Fibroblast of skin of left quadriceps (primary cell): ENCODE measurements at regions not wholly inside any gene's neighbourhood (a gene's known extent, or its start where the extent isn't known, plus 50 kb on each side); places are given as distances from the start of the nearest gene placed in this dataset.
"Not testable (repeated sequence)": the region's sequence is repeated elsewhere in the genome, so short reads cannot be mapped to it uniquely, and the experiment has no call there.

ENCODE experiments used
- DNase-seq, 2 experiments: peaks; one replicate each; pipeline ENCODE4 v3.0.0-alpha.2; 2013; ENCODE audit warnings: low read depth in 2 of 2

DNA sequence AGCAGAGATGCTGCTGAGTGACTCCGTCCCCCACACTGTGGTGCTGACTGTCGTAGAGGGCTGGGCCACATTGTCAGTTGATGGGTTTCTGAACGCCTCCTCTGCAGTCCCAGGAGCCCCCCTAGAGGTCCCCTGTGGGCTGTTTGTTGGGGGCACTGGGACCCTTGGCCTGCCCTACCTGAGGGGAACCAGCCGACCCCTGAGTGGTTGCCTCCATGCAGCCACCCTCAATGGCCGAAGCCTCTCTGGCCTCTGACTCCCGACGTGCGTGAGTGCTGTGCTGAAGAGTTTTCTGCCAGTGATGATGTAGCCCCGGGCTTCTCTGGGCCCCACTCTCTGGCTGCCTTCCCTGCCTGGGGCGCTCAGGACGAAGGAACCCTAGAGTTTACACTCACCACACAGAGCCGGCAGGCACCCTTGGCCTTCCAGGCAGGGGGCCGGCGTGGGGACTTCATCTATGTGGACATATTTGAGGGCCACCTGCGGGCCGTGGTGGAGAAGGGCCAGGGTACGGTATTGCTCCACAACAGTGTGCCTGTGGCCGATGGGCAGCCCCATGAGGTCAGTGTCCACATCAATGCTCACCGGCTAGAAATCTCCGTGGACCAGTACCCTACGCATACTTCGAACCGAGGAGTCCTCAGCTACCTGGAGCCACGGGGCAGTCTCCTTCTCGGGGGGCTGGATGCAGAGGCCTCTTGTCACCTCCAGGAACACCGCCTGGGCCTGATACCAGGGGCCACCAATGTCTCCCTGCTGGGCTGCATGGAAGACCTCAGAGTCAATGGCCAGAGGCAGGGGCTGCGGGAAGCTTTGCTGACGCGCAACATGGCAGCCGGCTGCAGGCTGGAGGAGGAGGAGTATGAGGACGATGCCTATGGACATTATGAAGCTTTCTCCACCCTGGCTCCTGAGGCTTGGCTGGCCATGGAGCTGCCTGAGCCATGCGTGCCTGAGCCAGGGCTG, 181.1 kb downstream of the TBC1D2B start:
- DNase-seq = not testable (repeated sequence)

DNA sequence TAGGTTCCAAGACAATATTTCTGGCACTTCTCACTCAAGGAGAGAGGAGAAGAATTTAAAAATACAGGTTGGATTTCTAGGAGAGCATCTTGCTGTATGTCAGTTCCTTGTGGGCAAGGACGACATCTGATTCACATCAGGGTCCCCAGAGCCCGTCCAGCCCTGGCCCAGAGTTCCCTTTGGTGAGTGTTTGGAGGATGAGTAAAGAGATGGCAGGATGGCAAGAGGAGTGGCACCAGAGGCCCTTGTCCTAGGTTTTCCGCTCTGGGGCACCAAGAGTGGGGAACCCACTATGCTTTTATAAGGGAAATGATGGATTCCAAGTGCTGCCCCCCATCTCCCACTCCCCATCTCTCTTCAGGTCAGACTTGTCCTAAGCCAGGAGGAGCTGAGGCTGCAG, 181.8 kb downstream of the TBC1D2B start:
- DNase-seq = no peak

DNA sequence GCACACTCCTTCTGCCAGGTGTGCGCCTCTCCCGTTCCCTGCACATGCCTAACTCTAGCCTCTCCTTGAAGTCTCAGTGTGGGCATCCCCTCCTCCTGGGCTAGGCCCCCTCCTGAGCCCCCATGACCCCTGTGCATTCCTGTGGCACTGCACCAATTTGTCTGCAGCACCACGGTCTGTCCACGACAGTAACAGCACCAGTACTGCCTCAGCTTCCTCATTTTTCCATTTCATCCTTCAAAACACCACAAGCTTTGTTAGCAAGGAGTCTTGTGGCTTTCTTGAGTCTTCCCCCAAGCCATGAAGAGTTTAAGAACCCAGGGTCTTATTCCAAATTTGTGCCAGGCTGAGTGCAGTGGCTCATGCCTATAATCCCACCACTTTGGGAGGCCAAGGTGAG, 182.4 kb downstream of the TBC1D2B start:
- not testable (repeated sequence) for DNase-seq

DNA sequence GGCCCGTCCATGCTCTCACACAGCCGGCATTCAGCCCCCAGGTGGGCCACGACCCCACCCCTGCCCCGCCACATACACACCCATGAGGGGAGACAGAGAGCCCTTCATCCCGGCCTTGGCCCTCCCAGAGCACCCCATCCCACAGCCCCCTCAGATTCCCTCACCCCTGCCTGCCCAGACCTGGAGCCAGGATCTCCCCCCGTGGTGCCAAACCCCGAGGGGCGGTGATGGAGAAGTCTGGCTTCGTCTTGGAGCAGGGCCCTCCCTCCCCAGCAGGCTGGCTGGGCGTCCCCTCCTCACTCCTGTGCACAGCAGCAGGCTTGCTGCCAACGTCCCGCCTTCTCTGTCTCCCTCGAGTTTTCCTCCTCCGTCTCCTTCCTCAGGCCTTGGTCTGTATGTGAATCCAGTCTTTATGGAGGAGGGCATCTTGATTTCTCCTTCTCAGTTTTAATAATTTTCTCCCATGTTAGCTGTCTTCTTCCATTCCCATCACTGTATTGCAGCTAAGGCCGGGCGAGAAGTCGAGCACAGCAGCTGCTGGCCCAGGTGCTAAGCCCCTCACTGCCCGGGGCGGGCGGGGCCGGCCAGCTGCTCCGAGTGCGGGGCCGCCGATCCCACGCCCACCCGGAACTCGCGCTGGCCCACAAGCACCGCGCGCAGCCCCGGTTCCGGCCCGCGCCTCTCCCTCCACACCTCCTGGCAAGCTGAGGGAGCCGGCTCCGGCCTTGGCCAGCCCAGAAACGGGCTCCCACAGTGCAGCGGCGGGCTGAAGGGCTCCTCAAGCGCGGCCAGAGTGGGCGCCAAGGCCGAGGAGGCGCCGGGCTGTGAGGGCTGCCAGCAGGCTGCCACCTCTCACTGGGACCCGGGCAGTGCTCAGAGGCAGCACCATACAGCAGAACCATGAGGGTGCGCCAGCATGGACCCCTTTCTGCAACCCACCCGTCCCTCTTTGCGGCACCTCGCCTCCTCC, 183.6 kb downstream of the TBC1D2B start:
- DNase-seq = not testable (repeated sequence)

DNA sequence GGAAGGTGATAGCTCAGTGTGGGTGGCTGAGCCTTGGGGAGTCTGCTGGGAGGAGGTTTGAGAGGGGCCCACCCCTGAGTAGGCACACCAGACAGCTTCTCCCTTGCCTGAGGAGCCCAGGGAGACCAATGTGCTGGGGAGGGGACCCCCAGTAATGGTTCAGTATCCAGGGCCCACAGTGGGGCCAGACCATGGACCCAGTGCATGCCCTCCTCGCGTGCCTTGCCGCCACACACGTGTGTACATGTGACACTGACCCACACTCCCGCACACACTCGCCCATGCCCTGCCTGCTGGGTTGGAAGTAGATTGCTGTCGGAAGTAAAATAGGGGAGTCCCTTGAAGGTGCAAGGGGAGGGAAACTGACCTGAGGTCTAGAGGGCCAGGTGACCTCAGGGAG, 184.3 kb downstream of the TBC1D2B start:
- not testable (repeated sequence) for DNase-seq

DNA sequence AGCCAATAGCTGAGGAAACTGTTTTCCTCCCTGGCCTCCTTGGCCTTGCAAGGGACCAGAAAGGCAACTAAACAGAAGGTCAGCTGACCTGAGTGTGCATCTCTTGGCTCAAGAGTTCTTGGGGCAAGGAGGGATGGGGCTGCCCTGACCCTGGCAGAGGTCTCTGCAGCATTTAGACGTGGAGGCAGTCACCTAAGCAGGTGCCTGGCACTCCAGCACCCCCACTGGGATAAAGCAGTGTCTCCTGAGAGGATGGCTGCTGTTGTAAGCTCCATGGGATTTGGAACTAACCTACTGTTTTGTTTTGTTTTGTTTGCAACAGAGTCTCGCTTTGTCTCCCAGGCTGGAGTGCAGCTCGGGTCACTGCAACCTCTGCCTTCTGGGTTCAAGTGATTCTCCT, 185.2 kb downstream of the TBC1D2B start:
- DNase-seq = no peak

DNA sequence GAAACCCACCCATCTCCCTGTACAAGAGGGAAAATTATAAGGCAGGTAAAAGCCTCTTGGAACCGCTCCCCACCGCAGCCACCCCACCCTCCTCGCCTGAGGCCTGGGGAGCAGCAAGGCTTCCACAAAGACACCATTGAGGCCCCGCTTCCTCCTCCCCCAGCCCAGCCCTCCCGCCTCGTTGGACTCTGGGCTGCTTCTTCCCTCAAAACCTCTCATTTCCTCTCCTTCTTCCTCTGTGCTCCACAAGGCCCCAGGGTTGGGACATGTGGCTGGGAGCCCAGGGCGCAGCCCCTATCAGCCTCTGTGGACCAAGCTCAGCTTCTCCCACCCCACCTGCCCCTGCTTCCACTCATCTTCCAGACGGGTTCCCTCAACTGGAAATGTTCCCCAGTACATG, 185.6 kb downstream of the TBC1D2B start:
- not testable (repeated sequence) for DNase-seq

DNA sequence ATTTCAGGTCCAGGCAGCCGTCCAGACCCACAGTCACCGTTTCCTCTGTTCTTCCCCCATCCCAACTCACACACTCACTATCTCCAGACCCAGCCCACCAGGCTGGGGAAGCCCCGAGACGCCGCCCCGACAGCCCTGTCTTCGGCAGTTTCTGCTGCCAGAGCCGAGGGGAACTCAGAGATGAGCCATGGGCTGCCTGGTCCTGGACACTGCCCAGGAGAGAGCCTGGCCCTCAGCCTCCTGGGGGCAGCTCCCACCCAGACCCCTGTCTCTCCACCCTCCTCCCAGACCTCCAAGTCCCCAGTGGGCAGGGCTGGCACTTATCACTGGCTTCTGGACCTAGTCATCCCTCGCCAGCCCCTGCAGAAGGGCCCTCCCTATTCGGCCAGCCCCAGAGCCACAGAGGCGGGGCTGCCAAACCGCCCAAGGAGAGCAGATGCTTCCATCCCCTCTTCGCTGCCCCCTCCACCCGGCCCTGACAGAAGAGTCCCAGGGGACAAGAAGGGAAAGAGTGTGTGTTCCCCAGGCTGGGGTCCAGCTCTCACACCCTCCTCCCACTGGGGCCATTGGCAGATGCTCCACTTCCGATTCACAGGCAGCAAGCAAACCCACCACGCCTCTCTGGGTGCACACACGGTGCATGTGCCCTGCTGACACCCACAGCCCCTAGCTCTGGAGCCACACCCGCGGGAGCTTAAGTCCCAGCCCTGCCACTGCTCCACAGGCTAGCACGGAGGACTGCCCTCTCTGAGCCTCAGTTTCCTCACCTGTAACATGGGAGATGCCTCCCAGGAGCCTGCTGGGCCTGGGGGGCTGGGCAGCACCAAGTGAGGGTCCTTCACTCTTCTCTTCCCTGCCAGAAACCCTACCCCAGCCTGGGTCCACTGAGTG, 186.4 kb downstream of the TBC1D2B start:
- DNase-seq = not testable (repeated sequence)

DNA sequence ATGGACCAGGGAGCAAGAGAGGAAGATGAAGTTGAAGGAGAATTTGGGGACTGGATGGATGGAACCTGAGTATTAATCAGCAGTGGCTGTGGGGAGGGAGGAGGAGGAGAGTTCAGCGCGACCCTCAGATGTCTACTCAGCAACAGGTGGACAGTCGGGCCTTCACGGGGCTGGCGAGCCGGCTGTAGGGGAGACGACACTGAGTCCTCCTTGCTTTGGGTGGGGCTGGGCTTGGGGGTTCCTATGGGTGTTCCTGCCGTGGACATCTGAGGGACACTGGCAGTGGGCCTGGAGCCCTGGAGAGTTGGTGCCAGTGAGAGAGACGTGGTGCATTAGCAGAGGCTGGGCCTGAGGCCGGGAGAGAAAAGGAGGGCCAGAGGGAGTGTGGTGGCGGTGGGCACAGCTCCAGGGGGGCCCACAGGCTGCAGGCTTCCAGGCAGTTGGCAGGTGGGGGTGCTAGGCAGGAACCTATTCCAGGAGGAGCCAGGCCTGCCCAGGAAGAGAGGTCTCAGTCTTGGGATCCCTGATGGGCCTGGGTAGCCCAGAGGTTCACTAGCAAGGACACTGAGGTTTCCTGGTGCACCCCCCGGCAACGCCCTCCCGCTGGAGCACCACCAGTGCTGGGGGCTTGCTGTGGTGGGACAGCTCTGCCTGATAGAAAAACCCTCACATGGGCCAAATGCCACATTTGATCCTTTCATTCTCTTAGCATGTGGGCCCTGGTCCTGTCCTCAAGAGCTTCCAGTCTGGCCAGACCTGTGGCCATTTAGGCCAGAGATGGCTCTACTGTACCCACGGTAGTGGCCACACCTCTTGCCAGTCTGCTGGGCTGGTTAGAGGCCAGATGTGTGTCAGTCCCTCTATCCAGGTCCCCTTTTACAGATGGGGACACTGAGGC, 187.4 kb downstream of the TBC1D2B start:
- DNase-seq = not testable (repeated sequence)

DNA sequence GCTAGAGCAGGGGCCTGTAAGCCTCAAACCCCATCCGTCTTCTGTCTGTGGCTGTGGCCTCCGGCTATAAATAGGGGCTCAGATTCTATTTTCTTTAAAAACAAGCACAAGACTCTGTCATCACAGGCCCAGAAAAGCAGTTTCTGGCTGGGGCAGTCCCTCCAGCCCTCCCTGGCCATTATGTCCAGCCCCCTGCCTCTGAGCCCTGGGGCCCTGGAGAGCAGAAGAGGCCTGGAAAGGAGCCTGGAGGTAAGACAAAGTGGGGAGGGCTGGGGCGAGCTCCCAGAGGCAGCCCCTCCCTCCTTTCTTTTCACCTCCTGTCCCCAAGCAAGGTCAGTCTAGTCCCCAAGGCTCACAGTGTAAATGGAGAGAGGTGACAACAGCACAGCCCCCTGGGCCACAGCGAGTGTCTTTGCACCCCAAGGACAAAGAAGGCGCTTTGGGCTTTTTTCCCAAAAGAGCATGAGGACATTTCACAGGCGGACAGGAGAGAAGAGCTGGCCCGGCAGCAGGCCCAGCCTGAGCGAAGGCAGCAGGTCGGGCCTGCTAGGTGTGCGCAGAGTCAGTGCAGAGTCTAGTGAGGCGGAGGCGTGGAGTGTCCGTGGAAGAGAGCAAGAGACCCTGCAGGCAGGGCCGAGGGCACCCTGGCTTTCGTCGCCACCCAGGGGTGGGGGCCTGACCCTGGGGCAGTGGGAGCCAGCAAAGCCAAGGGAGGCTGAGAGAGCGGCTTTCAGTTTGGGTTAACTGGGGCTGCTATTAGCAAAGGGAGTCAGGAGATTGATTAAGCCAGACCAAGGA, 188.3 kb downstream of the TBC1D2B start:
- DNase-seq = no peak

DNA sequence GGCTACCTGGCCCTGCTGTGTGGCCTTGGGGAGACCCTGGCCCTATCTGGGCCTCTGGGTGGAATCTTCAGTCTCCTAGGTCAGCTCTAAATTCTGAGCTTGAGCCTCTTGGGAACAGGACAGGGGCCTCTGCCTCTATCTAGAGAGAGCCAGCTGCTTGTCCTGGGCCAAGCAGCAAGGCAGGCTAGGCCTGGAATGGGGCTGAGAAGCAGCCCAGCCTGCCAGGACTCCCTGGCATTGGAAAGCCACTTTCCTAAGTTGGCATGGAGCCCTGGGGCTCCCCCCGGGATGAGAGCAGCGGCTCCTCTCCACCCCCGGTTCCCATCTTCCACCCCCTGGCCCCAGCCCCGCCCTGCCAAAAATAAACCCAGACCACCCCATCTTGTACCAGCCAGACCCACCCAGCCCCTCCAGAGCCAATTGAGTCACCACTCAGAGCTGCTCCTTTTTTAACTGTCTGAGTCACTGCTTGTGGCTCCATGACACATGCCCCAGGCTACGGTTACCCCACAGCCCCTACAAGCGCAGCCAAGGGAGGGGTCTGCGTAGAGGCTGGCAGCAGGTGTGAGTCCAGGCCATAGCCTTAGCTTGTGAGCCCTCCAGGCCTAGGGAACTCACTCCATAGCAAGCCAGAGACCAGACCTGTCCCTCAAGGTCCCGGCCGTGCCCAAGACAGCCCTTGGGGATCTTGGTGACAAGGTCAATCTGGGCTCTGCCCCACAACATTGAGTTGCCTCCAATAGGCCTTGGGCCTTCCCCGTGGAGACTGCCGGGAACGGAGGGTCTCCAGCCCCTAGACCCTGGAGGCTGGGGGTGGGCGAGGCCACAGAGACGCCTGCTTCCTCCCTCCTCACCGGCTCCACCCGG, 189.7 kb downstream of the TBC1D2B start:
- not testable (repeated sequence) for DNase-seq

DNA sequence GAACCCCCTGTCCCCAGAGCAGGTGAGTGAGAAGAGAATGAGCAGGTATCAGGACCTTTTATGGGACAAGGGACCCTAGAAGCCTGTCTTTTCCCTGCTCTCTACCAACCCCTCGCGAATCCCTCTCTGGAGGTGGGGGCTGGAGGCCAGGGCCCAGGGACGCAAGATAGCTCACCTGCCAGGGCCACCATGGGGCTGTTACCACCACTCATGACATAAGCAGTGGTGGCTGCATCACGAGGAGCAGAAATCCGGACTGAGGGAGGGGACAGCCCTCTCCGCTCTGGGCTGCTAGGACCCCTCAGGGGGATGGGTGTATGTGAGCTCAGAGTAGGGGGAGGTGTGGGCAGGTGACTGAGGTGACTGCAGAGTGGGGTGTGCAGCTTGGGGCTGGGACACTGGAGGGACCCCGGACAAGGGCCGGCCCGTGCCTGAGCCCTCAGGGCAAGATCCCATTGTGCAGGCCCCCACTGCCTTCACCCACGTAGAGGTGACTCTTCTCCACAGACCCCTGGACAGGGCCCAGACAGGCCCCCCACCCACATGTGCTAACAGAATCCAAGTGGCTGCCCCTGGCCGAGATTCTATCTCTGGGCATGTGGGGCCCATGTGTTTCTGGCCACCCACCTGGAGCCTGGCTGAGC, 190.6 kb downstream of the TBC1D2B start:
- DNase-seq = no peak

DNA sequence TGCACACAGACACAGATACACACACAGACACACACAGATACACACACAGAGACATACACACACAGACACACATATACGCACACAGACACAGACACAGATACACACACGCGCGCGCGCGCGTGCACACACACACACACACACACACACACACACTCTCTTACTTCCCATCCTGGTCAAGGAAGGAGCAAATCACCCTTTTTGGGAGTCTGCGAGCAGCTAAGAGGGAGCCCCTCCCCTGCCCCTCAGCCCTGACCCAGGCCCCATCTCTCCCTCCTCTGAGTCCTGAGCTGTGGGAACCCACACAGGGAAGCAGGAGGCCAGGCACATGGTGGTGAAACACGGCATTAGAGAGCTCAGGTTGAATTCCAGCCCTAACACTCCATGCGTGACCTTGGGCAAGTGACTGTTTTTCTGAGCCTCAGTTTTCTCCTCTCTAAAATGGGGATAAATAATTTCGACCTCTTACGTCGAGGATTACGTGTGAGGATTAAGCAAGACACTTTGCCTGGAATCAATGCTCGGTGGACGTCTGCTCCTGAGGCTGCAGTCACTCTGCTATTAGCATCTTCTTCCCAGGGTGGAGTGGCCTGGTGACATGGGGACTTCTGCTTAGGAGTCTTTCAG, 191.5 kb downstream of the TBC1D2B start:
- not testable (repeated sequence) for DNase-seq

DNA sequence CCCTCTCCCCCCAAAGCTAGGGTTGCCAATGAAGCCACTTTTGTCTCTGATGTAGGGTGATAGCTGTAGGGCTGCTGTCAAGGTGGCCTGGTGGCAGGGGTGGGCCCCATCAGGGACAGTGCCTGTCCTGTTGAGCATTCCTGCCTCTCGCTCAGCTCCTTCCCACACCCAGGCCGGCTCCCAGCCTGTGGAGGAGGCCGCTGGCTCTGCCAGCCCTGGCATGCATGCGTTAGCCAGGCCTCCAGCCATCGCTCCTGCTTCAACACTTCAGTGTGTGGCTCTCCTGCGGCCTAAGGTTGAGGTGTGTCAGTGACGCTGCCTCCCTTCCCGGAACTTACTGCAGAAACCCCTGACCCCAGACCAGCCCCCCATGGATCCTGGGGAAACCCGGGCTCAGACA, 194.5 kb downstream of the TBC1D2B start:
- not testable (repeated sequence) for DNase-seq

DNA sequence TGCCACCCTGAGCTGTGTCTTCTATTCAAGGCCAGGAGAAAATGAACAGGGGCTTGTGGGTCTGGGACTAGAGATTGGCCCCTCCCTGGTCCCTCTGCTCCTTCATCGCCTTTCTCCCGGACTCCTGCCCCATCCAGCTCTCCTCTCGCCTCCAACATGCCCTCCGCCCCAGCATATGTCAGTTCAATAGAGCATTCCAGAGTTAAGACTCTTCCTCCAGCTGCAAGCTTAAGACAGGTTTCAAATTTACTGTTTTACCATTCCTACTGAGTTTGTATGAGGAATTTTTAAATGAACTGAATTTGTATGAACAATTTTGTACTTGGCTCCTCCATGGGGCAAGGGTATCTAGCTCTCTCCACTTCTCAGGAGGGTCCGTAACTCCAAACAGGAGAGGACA, 195.6 kb downstream of the TBC1D2B start:
- no peak for DNase-seq

DNA sequence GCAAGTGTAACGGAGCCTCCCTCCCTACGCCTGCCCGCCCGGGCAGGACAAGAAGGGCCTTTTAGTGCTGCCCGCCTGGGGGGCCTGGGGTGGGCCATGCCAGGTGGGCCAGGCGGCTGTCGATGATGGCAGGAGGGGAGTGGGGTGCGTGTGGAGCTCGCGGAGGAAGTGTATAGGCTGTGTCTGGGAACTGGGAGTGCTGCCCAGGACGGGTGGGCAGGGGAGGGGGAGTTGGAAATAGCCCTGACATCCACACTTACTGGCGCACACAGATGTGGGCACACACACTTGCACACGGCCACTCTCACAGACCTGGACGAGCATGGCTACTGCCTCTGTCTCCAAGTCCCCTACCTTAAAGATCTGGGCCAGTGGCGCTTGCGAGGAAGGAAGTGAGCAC, 196.0 kb downstream of the TBC1D2B start:
- not testable (repeated sequence) for DNase-seq

DNA sequence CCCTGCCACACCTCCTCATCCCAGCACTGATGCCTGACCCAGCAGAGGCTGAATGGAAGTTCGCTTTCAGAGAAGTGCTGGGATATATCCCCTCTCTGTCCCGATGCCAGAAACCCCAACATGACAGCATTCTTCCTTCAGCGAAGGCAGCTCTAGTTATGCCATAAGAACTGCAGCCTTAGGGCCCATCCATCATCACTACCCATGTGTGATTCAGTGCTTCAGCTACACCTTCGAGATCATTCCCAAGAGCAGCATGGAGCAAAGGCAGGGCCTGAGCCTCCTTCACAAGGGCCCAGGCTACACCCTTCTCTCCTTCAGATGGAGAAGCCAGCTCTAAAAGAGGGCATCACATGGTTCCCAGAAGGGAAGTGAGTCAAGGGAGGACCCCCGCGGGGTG, 198.0 kb downstream of the TBC1D2B start:
- DNase-seq = peak; percentile 42 to 44
